ENCODE measurements at regions not wholly inside any gene's neighbourhood (a gene's known extent, or its start where the extent isn't known, plus 50 kb on each side); places are given as distances from the start of the nearest gene placed in this dataset.

DNA sequence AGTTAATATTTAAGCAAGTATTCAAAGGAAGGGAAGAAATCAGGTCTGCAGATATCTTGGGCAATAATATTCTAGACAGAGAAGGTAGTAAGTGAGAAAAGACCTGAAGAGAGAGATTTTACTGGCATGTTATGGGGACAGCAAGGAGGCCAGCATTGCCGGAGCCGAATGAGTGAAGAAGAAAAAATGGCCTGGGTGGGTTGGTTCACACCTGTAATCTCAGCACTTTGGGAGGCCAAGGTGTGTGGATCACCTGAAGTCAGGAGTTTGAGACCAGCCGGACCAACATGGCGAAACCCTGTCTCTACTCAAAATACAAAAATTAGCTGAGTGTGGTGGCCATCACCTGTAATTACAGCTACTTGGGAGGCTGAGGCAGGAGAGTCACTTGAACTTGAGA is 164.7 kb downstream of the VGLL3 start:
- Histone ChIP-seq H3K27me3 (ENCODE audit: low read depth) (no peaks in the 10 kb centered on the region), H3K36me3 (replicated peaks) (no peaks in the 10 kb centered on the region), H3K9me3 (no peaks in the 10 kb centered on the region), H3K4me3 (no peak overlapping the region), H3K4me1 (no peaks in the 10 kb centered on the region)
- DNase-seq (ENCODE audit: low spot score in 2 of 2): no peak
- in situ Hi-C loops (cut with MboI; ENCODE audit: low sequenced_read_pairs): no loop called here

DNA sequence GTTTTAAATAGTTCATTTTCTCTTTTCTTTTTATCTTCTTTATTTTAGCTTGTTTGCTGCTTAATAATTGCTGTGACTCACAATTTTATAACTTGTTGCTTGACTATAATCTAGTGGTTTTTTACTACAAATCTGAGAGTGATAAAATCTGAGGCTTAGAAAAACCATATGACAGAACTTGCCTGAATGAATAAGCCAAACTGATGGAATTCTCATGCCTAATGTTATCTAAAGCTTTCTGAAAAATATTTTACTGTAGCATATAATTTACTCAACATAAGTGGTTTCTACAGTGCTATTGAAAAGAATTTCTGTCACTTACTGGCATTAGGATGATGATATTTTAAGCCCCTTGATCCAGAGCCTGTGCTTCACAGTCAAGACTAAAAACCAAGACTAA is 175.1 kb downstream of the VGLL3 start:
- no peaks in the 10 kb centered on the region for H3K27me3 ChIP-seq (ENCODE audit: low read depth)
- in situ Hi-C loops (cut with MboI; ENCODE audit: low sequenced_read_pairs): no loop called here
- H3K4me1 ChIP-seq: peaks cover 22% of the 10 kb centered on the region
- H3K9me3 ChIP-seq: no peaks in the 10 kb centered on the region
- no peak overlapping the region for H3K4me3 ChIP-seq
- H3K36me3 ChIP-seq (replicated peaks): no peaks in the 10 kb centered on the region
- no peak for DNase-seq (ENCODE audit: low spot score in 2 of 2)

DNA sequence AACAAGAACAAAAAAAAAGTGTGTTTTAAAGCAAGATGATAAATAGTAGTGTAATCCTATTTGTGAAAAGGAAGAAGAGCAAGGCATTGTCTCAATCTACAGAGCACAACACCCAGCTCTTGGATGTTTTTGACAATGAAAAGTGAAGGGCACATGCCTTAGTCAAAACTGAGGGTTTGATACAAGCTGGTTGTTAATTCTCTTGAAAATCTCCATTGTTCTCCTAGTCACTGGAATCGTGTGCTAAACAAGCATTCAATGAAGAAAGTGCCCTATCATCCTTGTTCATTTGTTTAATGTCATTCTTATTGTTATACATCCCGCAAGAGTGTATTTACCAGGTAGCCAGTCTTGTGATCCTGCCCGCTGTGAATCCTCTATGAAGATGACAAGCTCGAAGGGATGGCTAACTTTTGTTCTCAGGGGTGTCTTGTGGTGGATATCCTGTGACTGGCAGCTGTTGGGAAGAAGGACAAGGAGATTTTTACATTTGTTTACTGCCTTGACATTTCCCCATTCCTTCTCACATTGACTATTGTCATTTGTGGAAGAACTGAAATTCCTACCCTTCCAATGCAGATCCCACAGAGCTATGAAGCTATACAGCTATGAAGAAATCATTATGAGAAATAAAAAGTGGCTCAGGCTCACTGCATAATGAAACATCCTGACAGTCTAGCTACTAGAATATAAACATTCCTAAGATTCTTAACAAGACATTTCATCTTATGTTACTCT is 175.9 kb downstream of the VGLL3 start:
- DNase-seq (ENCODE audit: low spot score in 2 of 2): peak; percentile 26 to 40
- H3K27me3 ChIP-seq (ENCODE audit: low read depth): no peaks in the 10 kb centered on the region
- in situ Hi-C loops (cut with MboI; ENCODE audit: low sequenced_read_pairs): no loop called here
- peaks cover 22% of the 10 kb centered on the region for H3K4me1 ChIP-seq
- H3K9me3 ChIP-seq: no peaks in the 10 kb centered on the region
- H3K4me3 ChIP-seq: no peak overlapping the region
- H3K36me3 ChIP-seq (replicated peaks): no peaks in the 10 kb centered on the region

DNA sequence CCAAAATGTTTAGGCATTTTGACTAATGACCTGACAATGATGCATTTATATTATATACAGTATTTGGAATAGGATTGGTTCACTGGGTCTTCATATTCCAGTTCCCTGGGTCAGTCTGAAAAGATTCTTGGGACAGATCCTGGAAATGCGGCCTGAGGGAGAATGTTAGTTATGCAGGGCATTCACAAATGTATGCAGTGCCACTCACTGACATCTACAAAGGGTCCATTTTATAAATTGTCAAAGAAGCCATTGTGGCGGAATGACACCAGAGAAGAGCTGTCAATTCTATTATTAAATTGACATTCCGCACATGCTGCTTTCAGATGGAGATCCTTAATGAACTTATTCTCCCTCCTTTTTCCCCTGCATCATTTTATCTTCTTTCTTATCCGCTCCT is 176.6 kb downstream of the VGLL3 start:
- Histone ChIP-seq H3K27me3 (ENCODE audit: low read depth) (no peaks in the 10 kb centered on the region), H3K36me3 (replicated peaks) (no peaks in the 10 kb centered on the region), H3K4me1 (peaks cover 22% of the 10 kb centered on the region), H3K9me3 (no peaks in the 10 kb centered on the region), H3K4me3 (no peak overlapping the region)
- DNase-seq (ENCODE audit: low spot score in 2 of 2): peak in 1 of 2 experiments; percentile 22
- in situ Hi-C loops (cut with MboI; ENCODE audit: low sequenced_read_pairs): no loop called here

DNA sequence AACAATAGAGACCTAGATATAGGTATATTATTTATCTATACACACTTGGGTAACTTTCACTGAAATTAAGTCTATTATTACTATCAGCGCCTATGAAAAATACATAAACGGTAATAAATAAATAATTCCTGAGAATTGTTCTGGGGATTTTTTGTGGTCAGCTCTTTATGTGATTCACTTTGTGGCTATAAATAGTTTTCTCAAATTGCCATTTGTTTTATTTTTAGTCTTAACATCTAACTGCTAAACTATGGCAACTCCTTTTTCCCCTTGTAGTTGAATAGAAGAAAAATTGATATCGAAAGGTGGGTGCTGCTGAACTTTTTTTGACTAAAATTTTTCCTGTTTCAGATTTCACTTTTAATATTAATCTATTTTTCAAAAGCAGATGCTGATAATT is 189.0 kb downstream of the VGLL3 start:
- H3K27me3 ChIP-seq (ENCODE audit: low read depth): no peaks in the 10 kb centered on the region
- no peak overlapping the region for H3K4me3 ChIP-seq
- H3K36me3 ChIP-seq (replicated peaks): no peaks in the 10 kb centered on the region
- H3K4me1 ChIP-seq: no peaks in the 10 kb centered on the region
- in situ Hi-C loops (cut with MboI; ENCODE audit: low sequenced_read_pairs): no loop called here
- H3K9me3 ChIP-seq: no peaks in the 10 kb centered on the region
- no peak for DNase-seq (ENCODE audit: low spot score in 2 of 2)

DNA sequence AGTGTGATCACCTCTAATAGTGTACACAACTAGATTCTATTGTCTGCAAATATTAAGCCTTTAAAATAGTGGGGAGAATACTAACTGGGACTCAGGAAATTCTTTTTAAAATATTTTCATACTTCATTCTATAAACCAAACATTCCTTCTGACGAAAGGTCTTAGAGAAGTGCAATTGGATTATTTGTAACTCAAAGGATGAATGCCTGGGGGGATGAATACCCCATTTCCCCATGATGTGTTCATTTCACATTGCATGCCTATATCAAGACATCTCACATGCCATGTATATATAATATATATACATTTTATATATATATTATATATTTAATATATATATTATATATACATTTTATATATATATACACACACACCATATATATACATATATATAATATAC is 189.9 kb downstream of the VGLL3 start:
- Histone ChIP-seq H3K36me3 (replicated peaks) (no peaks in the 10 kb centered on the region), H3K9me3 (no peaks in the 10 kb centered on the region), H3K4me1 (no peaks in the 10 kb centered on the region), H3K4me3 (no peak overlapping the region), H3K27me3 (ENCODE audit: low read depth) (no peaks in the 10 kb centered on the region)
- in situ Hi-C loops (cut with MboI; ENCODE audit: low sequenced_read_pairs): no loop called here
- no peak for DNase-seq (ENCODE audit: low spot score in 2 of 2)

DNA sequence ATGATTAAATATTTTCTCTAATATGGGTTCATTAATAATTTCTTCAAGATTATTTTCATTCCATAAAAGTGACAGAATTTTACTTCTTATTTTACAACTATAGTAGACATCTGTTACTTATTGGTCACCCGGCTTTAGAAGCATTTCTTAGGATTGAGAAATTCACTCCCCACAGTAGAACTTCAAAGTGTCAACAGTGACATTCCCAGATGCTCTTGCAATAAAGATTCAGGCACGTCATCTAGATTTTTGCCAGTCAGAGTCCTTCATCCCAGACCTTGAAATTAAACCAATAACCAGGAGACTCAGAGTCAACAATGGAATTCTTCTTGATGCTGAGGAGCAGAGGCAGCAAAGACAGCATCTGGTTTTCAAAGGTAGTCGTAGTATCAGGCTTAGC is 190.8 kb downstream of the VGLL3 start:
- DNase-seq (ENCODE audit: low spot score in 2 of 2): no peak
- H3K36me3 ChIP-seq (replicated peaks): no peaks in the 10 kb centered on the region
- no peaks in the 10 kb centered on the region for H3K9me3 ChIP-seq
- no peaks in the 10 kb centered on the region for H3K27me3 ChIP-seq (ENCODE audit: low read depth)
- no peaks in the 10 kb centered on the region for H3K4me1 ChIP-seq
- in situ Hi-C loops (cut with MboI; ENCODE audit: low sequenced_read_pairs): no loop called here
- H3K4me3 ChIP-seq: no peak overlapping the region

DNA sequence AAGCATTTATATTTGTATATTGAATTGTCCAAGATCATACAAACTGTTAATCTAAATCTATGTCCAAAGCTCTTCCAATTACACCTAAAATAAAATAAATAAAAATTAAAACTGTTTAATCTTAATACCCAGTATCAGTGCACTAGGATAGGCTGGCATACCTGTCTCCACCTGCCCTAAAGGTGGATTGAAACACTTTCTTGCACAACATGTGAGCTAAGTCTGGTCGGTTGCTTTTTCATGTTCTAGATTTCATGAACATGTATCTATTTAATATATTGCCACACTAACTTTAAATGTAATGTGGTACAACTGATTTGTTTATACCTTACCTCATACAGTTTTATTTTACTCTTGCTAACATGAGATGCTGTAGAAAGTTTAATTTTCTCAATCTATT is 193.0 kb downstream of the VGLL3 start:
- Histone ChIP-seq H3K4me1 (peaks cover 15% of the 10 kb centered on the region), H3K9me3 (no peaks in the 10 kb centered on the region), H3K27me3 (ENCODE audit: low read depth) (no peaks in the 10 kb centered on the region), H3K36me3 (replicated peaks) (no peaks in the 10 kb centered on the region), H3K4me3 (no peak overlapping the region)
- no peak for DNase-seq (ENCODE audit: low spot score in 2 of 2)
- in situ Hi-C loops (cut with MboI; ENCODE audit: low sequenced_read_pairs): loop anchor here (25.0 kb wide), 1 partner anchor 189 kb away; the partner anchor contains the start of gene VGLL3

DNA sequence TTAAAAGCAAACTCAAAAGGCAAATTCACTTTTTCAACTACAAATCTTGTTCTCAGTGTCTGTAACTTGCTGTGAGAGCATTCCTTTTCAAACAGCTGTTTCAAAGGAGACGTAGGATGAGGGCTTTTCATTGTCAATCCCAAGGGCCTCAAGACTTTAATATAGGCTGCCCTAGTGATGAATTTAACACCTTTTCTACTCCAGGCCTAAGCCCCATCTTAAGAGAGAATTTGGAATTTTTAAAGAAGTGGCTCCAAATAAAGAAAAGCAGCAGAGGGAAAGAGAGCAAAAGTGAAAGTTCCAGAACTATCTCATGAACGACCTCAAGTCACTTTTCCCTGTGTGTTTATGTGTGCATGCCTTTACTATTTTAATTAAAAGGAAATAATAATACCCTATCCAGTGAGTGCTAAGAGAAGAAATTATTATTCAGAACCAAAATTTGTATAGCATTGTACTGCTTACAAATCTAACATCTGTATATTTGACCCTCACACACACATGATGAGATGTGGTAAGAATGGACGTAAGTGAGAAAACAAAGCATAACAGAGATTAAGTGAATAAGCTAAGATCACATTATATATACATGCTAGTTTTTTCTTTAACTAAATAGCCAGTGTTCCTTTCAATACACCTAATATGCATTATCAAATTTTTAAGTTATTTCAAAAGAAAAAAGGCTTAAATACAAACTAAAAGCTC is 196.4 kb downstream of the VGLL3 start:
- H3K9me3 ChIP-seq: no peaks in the 10 kb centered on the region
- in situ Hi-C loops (cut with MboI; ENCODE audit: low sequenced_read_pairs): loop anchor here (25.0 kb wide), 1 partner anchor 193 kb away; the partner anchor contains the start of gene VGLL3
- H3K4me1 ChIP-seq: peaks cover 16% of the 10 kb centered on the region
- no peaks in the 10 kb centered on the region for H3K36me3 ChIP-seq (replicated peaks)
- no peaks in the 10 kb centered on the region for H3K27me3 ChIP-seq (ENCODE audit: low read depth)
- H3K4me3 ChIP-seq: no peak overlapping the region
- DNase-seq (ENCODE audit: low spot score in 2 of 2): no peak

DNA sequence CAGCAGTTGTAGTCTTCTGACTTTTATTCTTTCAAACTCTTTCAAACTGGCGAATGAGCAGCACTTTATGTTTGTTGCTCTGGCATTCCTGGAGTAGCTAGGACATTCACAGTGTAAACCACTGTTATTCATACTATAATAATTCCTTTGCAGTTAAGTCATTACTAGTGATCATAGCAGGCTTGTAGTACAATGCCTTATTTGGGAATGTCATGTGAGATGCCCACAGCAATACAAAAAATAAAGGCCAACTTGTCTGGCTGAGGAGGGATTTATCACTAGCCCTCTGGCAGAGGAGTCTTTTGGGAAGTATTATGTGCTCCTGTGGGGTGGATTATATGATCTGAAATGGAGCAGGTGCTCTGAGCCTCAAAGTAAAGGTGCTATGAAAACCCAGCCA is 197.2 kb downstream of the VGLL3 start:
- no peaks in the 10 kb centered on the region for H3K27me3 ChIP-seq (ENCODE audit: low read depth)
- DNase-seq (ENCODE audit: low spot score in 2 of 2): peak; percentile 64 to 98
- in situ Hi-C loops (cut with MboI; ENCODE audit: low sequenced_read_pairs): loop anchor here (25.0 kb wide), 1 partner anchor 194 kb away; the partner anchor contains the start of gene VGLL3
- H3K4me3 ChIP-seq: no peak overlapping the region
- no peaks in the 10 kb centered on the region for H3K9me3 ChIP-seq
- H3K36me3 ChIP-seq (replicated peaks): no peaks in the 10 kb centered on the region
- peaks cover 16% of the 10 kb centered on the region for H3K4me1 ChIP-seq

DNA sequence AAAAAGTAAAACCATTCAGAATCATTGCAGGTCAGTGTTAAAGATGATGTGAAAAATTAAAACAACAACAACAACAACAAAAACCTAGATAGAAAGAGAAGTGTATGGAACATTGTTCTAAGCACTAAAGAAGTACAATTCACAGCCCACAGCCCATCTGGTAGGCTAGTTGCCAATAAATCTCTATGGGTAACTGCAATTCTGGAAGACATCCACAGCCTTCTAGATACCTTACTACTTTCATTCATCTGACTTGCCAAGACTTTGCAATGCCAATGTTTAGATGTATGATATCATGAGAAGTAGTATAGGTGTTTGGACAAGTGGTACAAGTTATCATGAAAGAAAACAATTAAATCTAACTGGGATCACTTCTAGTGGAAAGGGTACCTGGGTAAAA is 198.6 kb downstream of the VGLL3 start:
- Histone ChIP-seq H3K36me3 (replicated peaks) (no peaks in the 10 kb centered on the region), H3K4me3 (no peak overlapping the region), H3K27me3 (ENCODE audit: low read depth) (no peaks in the 10 kb centered on the region), H3K9me3 (no peaks in the 10 kb centered on the region), H3K4me1 (peaks cover 22% of the 10 kb centered on the region)
- DNase-seq (ENCODE audit: low spot score in 2 of 2): no peak
- in situ Hi-C loops (cut with MboI; ENCODE audit: low sequenced_read_pairs): loop anchor here (25.0 kb wide), 1 partner anchor 195 kb away; the partner anchor contains the start of gene VGLL3

DNA sequence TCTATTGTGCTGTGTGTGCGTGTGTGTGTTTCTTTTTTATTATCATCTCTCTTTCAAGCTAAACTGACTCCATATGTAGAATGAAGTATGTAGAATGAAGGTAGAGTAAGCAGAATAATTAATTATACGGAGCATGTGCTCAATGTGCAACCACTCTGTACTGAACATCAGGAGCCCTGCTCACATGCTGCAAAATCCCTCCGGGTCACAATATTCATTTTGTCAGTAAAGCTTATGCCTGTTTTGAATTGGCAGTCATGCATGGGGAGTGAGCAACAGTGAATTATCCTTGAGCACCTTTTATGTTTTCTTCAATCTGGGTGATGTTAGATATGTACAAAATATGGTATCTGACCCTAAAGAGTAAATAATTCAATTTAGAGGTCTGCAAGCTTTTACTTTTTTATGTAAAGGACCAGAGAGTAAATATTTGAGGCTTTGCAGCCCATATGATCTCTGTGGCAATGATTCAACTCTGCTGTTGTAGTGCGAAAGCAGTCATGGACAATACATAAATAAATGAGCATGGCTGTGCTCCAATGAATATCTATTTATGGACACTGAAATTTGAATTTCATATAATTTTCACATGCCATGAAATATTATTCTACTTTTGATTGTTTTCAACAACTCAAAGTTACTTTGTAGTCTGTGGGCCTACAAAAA is 199.9 kb downstream of the VGLL3 start:
- H3K27me3 ChIP-seq (ENCODE audit: low read depth): no peaks in the 10 kb centered on the region
- no peaks in the 10 kb centered on the region for H3K9me3 ChIP-seq
- no peak for DNase-seq (ENCODE audit: low spot score in 2 of 2)
- no peaks in the 10 kb centered on the region for H3K36me3 ChIP-seq (replicated peaks)
- H3K4me3 ChIP-seq: no peak overlapping the region
- in situ Hi-C loops (cut with MboI; ENCODE audit: low sequenced_read_pairs): loop anchor here (25.0 kb wide), 1 partner anchor 196 kb away; the partner anchor contains the start of gene VGLL3
- H3K4me1 ChIP-seq: peaks cover 27% of the 10 kb centered on the region

DNA sequence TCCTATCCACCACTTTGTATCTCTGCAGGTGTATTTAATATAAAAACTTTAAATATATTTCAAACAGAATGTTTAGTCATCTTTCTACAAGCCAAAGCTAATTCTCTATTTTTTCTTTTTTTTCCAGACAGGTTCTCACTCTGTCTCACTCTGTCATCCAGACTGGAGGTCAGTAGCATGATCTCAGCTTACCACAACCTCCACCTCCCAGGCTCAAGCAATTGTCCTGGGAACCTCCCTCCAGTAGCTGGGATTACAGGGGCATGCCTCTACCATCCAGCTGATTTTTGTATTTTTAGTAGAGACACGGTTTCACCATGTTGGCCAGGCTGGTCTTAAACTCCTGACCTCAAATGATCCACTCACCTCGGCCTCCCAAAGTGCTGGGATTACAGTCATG is 202.6 kb downstream of the VGLL3 start:
- no peak for DNase-seq (ENCODE audit: low spot score in 2 of 2)

DNA sequence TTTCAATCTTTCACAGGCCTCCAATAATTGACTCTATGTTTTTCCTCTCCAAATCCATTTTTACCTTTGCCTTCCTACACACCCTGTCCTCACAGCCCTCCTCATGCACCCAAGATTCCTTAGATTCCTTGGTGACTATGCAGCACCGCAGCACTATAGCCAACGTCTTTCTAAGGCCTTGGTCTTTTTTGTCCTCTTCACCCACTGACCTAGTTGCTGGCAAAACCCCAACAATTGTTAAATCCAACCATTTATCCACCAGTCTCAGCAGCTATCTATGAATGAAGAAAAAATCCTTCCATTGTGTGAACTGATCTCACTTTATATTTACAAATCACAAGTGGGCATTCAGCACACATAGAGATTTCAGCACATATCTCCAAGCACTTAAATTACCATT is 203.9 kb downstream of the VGLL3 start:
- Histone ChIP-seq H3K27me3 (ENCODE audit: low read depth) (no peaks in the 10 kb centered on the region), H3K4me3 (no peak overlapping the region), H3K9me3 (no peaks in the 10 kb centered on the region), H3K36me3 (replicated peaks) (no peaks in the 10 kb centered on the region), H3K4me1 (peaks cover 11% of the 10 kb centered on the region)
- peak; percentile 68 to 73 for DNase-seq (ENCODE audit: low spot score in 2 of 2)
- in situ Hi-C loops (cut with MboI; ENCODE audit: low sequenced_read_pairs): loop anchor here (25.0 kb wide), 1 partner anchor 200 kb away; the partner anchor contains the start of gene VGLL3

More for the DNA sequence above, 202.6 kb downstream of the VGLL3 start:
- Histone ChIP-seq H3K4me1 (peaks cover 17% of the 10 kb centered on the region), H3K36me3 (replicated peaks) (no peaks in the 10 kb centered on the region), H3K27me3 (ENCODE audit: low read depth) (no peaks in the 10 kb centered on the region), H3K9me3 (no peaks in the 10 kb centered on the region), H3K4me3 (no peak overlapping the region)
- in situ Hi-C loops (cut with MboI; ENCODE audit: low sequenced_read_pairs): loop anchor here (25.0 kb wide), 1 partner anchor 199 kb away; the partner anchor contains the start of gene VGLL3
